Prostate gland (tissue), 2 donors: ENCODE measurements at regions not wholly inside any gene's neighbourhood (a gene's known extent, or its start where the extent isn't known, plus 50 kb on each side); places are given as distances from the start of the nearest gene placed in this dataset.

Experiments
- CTCF ChIP-seq, 4 experiments: fragments of 200-600 bp in 2 of 4; fragments of 450-650 bp in 2 of 4; sonication (generic) in 2 of 4; IDR thresholded peaks; 1 replicate in 3 of 4; 2 replicates in 1 of 4; pipeline ENCODE4 v1.5.1; 2016 to 2019; ENCODE audit warnings: antibody characterized with exemption in 4 of 4, mild to moderate bottlenecking in 2 of 4, moderate library complexity in 2 of 4
- POLR2A ChIP-seq: fragments of 450-650 bp; IDR thresholded peaks from one replicate; pipeline ENCODE4 v1.6.1; 2016; ENCODE audit warnings: antibody characterized with exemption, mild to moderate bottlenecking
- POLR2AphosphoS5 ChIP-seq: sonication (generic); formaldehyde crosslinking; IDR thresholded peaks from one replicate; pipeline ENCODE4 v1.6.1; 2017; ENCODE audit warnings: antibody characterized with exemption

GRCh38 chr13:73140801-73141200 lies 82.0 kb downstream of the KLF5 start:
- TF ChIP-seq CTCF (IDR thresholded peaks at IDR 0.05) (no peak), POLR2A (no peak), POLR2AphosphoS5 (no peak)
